OCI-LY1 (cell line): ENCODE measurements at regions not wholly inside any gene's neighbourhood (a gene's known extent, or its start where the extent isn't known, plus 50 kb on each side); places are given as distances from the start of the nearest gene placed in this dataset.

Source experiments
- H2AFZ ChIP-seq: fragments of 200-600 bp; sonication (generic), shearing (Covaris generic); 2 replicates; pipeline ENCODE4 v1.6.0; 2014; ENCODE audit warnings: antibody characterized with exemption, mild to moderate bottlenecking, low read length
- H3F3A ChIP-seq: fragments of 200-600 bp; sonication (generic), shearing (Covaris generic); 2 replicates; pipeline ENCODE4 v1.6.0; 2014; ENCODE audit warnings: mild to moderate bottlenecking, antibody characterized with exemption, low read length, moderate library complexity; ENCODE audit not compliant: insufficient read depth
- H3K27ac ChIP-seq: fragments of 200-600 bp; sonication (generic); 2 replicates; pipeline ENCODE4 v1.5.1; 2014; ENCODE audit warnings: low read length, mixed run types, mild to moderate bottlenecking, low read depth; ENCODE audit not compliant: poor library complexity, severe bottlenecking
- H3K27me3 ChIP-seq: fragments of 200-600 bp; sonication (generic); 2 replicates; pipeline ENCODE4 v1.6.0; 2014; ENCODE audit warnings: antibody characterized with exemption, mild to moderate bottlenecking, low read length, moderate library complexity; ENCODE audit not compliant: insufficient read depth
- H3K36me3 ChIP-seq: fragments of 200-600 bp; sonication (generic); 2 replicates; pipeline ENCODE4 v1.6.1; 2014; ENCODE audit warnings: mild to moderate bottlenecking, antibody characterized with exemption, low read length, moderate library complexity, mixed read lengths; ENCODE audit not compliant: insufficient read depth
- H3K4me1 ChIP-seq: fragments of 200-600 bp; sonication (generic); 2 replicates; pipeline ENCODE4 v1.5.1; 2014; ENCODE audit warnings: mild to moderate bottlenecking, low read length, moderate library complexity; ENCODE audit not compliant: insufficient read depth, severe bottlenecking
- H3K4me2 ChIP-seq: fragments of 200-600 bp; sonication (generic), shearing (Covaris generic); 2 replicates; pipeline ENCODE4 v1.6.1; 2014; ENCODE audit warnings: low read length
- H3K4me3 ChIP-seq: fragments of 200-600 bp; sonication (generic); 2 replicates; pipeline ENCODE4 v1.5.1; 2014; ENCODE audit warnings: low read length, low read depth, mild to moderate bottlenecking, mixed read lengths; ENCODE audit not compliant: poor library complexity, severe bottlenecking
- H3K79me2 ChIP-seq: fragments of 200-600 bp; shearing (Covaris generic); 2 replicates; pipeline ENCODE4 v1.6.1; 2016; ENCODE audit warnings: mixed run types, low read length, mixed read lengths; ENCODE audit not compliant: insufficient read depth
- H3K9ac ChIP-seq: fragments of 200-600 bp; sonication (generic), shearing (Covaris generic); 2 replicates; pipeline ENCODE4 v1.6.1; 2014; ENCODE audit warnings: mild to moderate bottlenecking, low read length, mixed read lengths
- H3K9me2 ChIP-seq: fragments of 200-600 bp; sonication (generic), shearing (Covaris generic); 2 replicates; pipeline ENCODE4 v1.6.1; 2014; ENCODE audit warnings: low read depth, mild to moderate bottlenecking, low read length, mixed read lengths
- H3K9me3 ChIP-seq: fragments of 200-600 bp; shearing (Covaris generic); 2 replicates; pipeline ENCODE4 v1.6.1; 2014; ENCODE audit warnings: low read length, mixed read lengths
- H4K20me1 ChIP-seq: fragments of 200-600 bp; sonication (generic), shearing (Covaris generic); 2 replicates; pipeline ENCODE4 v1.6.0; 2016; ENCODE audit warnings: mild to moderate bottlenecking, low read length; ENCODE audit not compliant: insufficient read depth
- EZH2 ChIP-seq: fragments of 200-600 bp; sonication (generic), shearing (Covaris generic); IDR thresholded peaks from 2 replicates; pipeline ENCODE4 v1.8.0; 2017; ENCODE audit warnings: borderline replicate concordance, mixed run types, mild to moderate bottlenecking, antibody characterized with exemption, low read length, moderate library complexity, mixed read lengths
- TF ChIP-seq, protein P1 (sequence below): fragments of 200-600 bp; sonication (generic), shearing (Covaris generic); IDR thresholded peaks from 2 replicates; pipeline ENCODE4 v1.5.1; 2017; ENCODE audit warnings: mild to moderate bottlenecking, antibody characterized with exemption, low read length, moderate library complexity, mixed read lengths

DNA sequence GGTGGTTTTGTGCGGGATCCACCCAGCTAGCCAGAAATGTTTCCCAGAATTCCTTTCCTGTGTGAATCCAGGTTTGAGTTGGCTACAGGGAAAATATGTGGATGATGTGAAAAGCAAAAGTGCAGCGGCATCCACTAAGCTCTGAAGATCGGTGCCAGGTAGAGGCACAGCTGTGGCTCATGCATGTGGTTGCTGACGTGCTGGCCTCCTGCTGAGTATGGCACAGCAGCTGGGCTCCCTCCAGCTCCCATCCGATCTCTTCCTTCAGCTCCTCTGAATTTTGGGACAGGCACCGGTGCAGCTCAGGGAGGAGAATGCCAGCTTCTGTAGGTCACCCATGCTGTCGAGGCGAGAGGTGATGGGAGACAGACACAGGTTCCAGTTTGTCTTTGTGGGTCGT lies 84.0 kb upstream of the GSX1 start:
- Histone ChIP-seq H3K4me2 (no peak overlapping the region), H3K4me1 (no peaks in the 10 kb centered on the region), H3K27ac (no peak overlapping the region), H3K27me3 (no peaks in the 10 kb centered on the region; the same call in 1 of the 2 replicates), H2AFZ (no peak overlapping the region), H3K9me3 (0 out of 2 replicates have a peak, but pooled peaks cover 2% of the 10 kb centered on the region), H3F3A (no peaks in the 10 kb centered on the region), H3K79me2 (no peaks in the 10 kb centered on the region), H3K36me3 (no peaks in the 10 kb centered on the region), H4K20me1 (no peaks in the 10 kb centered on the region), H3K4me3 (no peak overlapping the region), H3K9me2 (no peaks in the 10 kb centered on the region), H3K9ac (no peak overlapping the region)
- no peak for TF ChIP-seq EZH2
- TF ChIP-seq, protein P1, sequence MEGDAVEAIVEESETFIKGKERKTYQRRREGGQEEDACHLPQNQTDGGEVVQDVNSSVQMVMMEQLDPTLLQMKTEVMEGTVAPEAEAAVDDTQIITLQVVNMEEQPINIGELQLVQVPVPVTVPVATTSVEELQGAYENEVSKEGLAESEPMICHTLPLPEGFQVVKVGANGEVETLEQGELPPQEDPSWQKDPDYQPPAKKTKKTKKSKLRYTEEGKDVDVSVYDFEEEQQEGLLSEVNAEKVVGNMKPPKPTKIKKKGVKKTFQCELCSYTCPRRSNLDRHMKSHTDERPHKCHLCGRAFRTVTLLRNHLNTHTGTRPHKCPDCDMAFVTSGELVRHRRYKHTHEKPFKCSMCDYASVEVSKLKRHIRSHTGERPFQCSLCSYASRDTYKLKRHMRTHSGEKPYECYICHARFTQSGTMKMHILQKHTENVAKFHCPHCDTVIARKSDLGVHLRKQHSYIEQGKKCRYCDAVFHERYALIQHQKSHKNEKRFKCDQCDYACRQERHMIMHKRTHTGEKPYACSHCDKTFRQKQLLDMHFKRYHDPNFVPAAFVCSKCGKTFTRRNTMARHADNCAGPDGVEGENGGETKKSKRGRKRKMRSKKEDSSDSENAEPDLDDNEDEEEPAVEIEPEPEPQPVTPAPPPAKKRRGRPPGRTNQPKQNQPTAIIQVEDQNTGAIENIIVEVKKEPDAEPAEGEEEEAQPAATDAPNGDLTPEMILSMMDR, result no peak

DNA sequence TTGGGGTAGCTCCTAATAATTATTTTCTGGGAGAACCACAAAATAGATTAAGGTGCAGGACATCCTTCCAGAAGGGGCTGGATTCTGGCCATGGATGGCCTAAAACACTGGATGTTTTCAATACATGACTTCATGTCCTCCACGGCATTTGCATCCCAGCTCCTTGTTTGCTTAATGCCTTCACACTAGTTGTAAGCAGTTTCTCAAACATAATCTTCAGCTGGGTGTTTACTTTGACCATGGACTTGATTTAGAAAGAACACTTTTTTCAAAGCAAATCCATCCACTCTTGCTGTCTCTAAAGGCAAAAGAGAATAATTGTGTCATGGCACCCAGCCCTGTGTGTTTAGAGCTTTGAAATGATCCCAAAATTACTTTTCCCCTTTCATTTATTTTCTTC lies 82.5 kb upstream of the GSX1 start:
- Histone ChIP-seq H3K4me2 (no peak overlapping the region), H3K4me3 (no peak overlapping the region), H3F3A (no peaks in the 10 kb centered on the region), H3K9me3 (no peaks in the 10 kb centered on the region), H3K4me1 (no peaks in the 10 kb centered on the region), H3K79me2 (no peaks in the 10 kb centered on the region), H3K27ac (no peak overlapping the region), H3K27me3 (no peaks in the 10 kb centered on the region), H3K9me2 (no peaks in the 10 kb centered on the region), H3K9ac (no peak overlapping the region), H3K36me3 (no peaks in the 10 kb centered on the region), H4K20me1 (no peaks in the 10 kb centered on the region), H2AFZ (no peak overlapping the region)
- TF ChIP-seq, protein P1, result no peak
- TF ChIP-seq EZH2, result no peak

DNA sequence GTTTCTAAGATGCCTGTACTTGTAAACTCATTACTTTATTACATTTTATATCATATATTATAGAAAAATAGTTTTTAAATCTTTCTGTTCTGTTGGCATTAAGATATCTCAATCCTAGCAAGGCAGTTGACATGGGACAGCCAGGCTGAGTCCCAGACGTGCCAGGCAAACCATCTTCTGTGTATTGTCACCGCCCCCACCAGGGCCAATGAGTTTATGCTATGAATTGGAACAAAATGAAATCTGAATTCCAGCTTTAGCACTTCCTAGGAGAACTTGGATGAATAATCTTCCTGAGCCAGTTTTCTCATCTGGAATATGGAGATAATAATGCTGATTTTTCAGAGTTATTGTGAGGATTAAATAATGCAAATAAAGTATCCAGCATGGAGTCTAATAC lies 79.9 kb upstream of the GSX1 start:
- Histone ChIP-seq H4K20me1 (no peaks in the 10 kb centered on the region), H3K79me2 (no peaks in the 10 kb centered on the region), H3K9me2 (no peaks in the 10 kb centered on the region), H3F3A (no peaks in the 10 kb centered on the region), H3K4me3 (no peak overlapping the region), H3K9me3 (no peaks in the 10 kb centered on the region), H3K4me1 (no peaks in the 10 kb centered on the region), H3K27me3 (no peaks in the 10 kb centered on the region), H3K27ac (no peak overlapping the region), H3K36me3 (no peaks in the 10 kb centered on the region), H3K4me2 (no peak overlapping the region), H3K9ac (no peak overlapping the region), H2AFZ (no peak overlapping the region)
- TF ChIP-seq, protein P1, result peak; percentile 25; the same call in 1 of the 2 replicates
- no peak for TF ChIP-seq EZH2
